H1 (cell line): ENCODE measurements at regions not wholly inside any gene's neighbourhood (a gene's known extent, or its start where the extent isn't known, plus 50 kb on each side); places are given as distances from the start of the nearest gene placed in this dataset.

Source experiments
- CTCF ChIA-PET: fragments of 300-600 bp; sonication (Branson Sonifier 250); formaldehyde crosslinking; loops from one replicate; lab custom pipeline; 2021; ENCODE audit not compliant: partially characterized antibody; lab: Charles Lee
- POLR2A ChIA-PET: fragments of 300-600 bp; sonication (Branson Sonifier 250); formaldehyde crosslinking; loops from one replicate; lab custom pipeline; 2021; ENCODE audit warnings: inconsistent platforms; ENCODE audit not compliant: partially characterized antibody; lab: Charles Lee
- DNase-seq, 2 experiments: peaks; one replicate each; pipeline versions ENCODE4 v3.0.0 to v3.0.0-alpha.2; 2010 to 2022; ENCODE audit warnings: low spot score in 2 of 2, low read depth in 1 of 2, mixed read lengths in 1 of 2
- FAIRE-seq: peaks from 2 replicates; lab custom pipeline; 2011; peaks lifted over from hg19 to GRCh38; lab: Jason Lieb, UNC
- H2AFZ ChIP-seq: 2 replicates; pipeline ENCODE4 v1.8.1; 2012; ENCODE audit warnings: low read length, inconsistent platforms
- H2AK5ac ChIP-seq: 2 replicates; pipeline ENCODE4 v1.6.1; 2013; ENCODE audit warnings: low read depth, low read length
- H2BK120ac ChIP-seq: replicated peaks from 2 replicates; pipeline ENCODE3; 2013; ENCODE audit warnings: low read depth, low read length, inconsistent platforms
- H2BK12ac ChIP-seq: 2 replicates; pipeline ENCODE4 v1.6.1; 2013; ENCODE audit warnings: low read depth, low read length
- H2BK15ac ChIP-seq: 2 replicates; pipeline ENCODE4 v1.6.1; 2013; ENCODE audit warnings: low read length
- H2BK20ac ChIP-seq: 2 replicates; pipeline ENCODE4 v1.6.1; 2013; ENCODE audit warnings: low read length
- H2BK5ac ChIP-seq: 2 replicates; pipeline ENCODE4 v1.6.1; 2013; ENCODE audit warnings: low read depth, low read length
- H3K14ac ChIP-seq: 2 replicates; pipeline ENCODE4 v1.6.1; 2013; ENCODE audit warnings: inconsistent platforms; ENCODE audit not compliant: insufficient read length
- H3K18ac ChIP-seq: 2 replicates; pipeline ENCODE4 v1.6.1; 2013; ENCODE audit warnings: low read length; ENCODE audit errors: extremely low read depth
- H3K23ac ChIP-seq: 2 replicates; pipeline ENCODE4 v1.6.1; 2013; ENCODE audit warnings: inconsistent platforms; ENCODE audit not compliant: insufficient read length
- H3K23me2 ChIP-seq: 2 replicates; pipeline ENCODE4 v1.6.1; 2013; ENCODE audit warnings: low read depth, low read length
- H3K27ac ChIP-seq: 2 replicates; pipeline ENCODE4 v1.6.1; 2011; ENCODE audit warnings: low read depth, low read length, inconsistent platforms
- H3K27me3 ChIP-seq, 4 experiments: replicated peaks in 1 of 4; 1 replicate in 1 of 4; 2 replicates in 3 of 4; pipeline versions ENCODE4 v1.6.1 to v1.8.1; 2011 to 2013; ENCODE audit warnings: low read length in 3 of 4, mild to moderate bottlenecking in 3 of 4, inconsistent platforms in 2 of 4, mixed read lengths in 2 of 4, moderate library complexity in 1 of 4; ENCODE audit not compliant: control insufficient read depth in 3 of 4, insufficient read depth in 3 of 4; ENCODE audit errors: extremely low read depth in 1 of 4
- H3K36me3 ChIP-seq, 4 experiments: 2 replicates each; pipeline versions ENCODE4 v1.6.1 to v1.8.1; 2011 to 2013; ENCODE audit warnings: mild to moderate bottlenecking in 4 of 4, low read length in 3 of 4, moderate library complexity in 2 of 4, control low read depth in 1 of 4, inconsistent platforms in 1 of 4; ENCODE audit not compliant: insufficient read depth in 4 of 4, control insufficient read depth in 2 of 4
- H3K4ac ChIP-seq: replicated peaks from 2 replicates; pipeline ENCODE3; 2013; ENCODE audit warnings: low read length, low read depth, mixed read lengths, inconsistent platforms; ENCODE audit not compliant: insufficient read length
- H3K4me1 ChIP-seq, 4 experiments: replicated peaks in 1 of 4; 1 replicate in 1 of 4; 2 replicates in 3 of 4; pipeline versions ENCODE4 v1.6.1 to v1.8.1; 2011 to 2013; ENCODE audit warnings: low read length in 3 of 4, inconsistent platforms in 2 of 4, mixed read lengths in 1 of 4; ENCODE audit not compliant: insufficient read depth in 4 of 4, control insufficient read depth in 3 of 4
- H3K4me2 ChIP-seq, 2 experiments: 2 replicates each; pipeline versions ENCODE4 v1.6.1 to v1.8.1; 2011 to 2013; ENCODE audit warnings: low read depth in 2 of 2, low read length in 2 of 2, control low read depth in 1 of 2, inconsistent platforms in 1 of 2, mild to moderate bottlenecking in 1 of 2; ENCODE audit not compliant: insufficient read depth in 1 of 2
- H3K4me3 ChIP-seq, 4 experiments: fragments of 200-600, 300-600 bp in 1 of 4; sonication (generic), shearing (Covaris generic), sonication (Bioruptor Twin) in 1 of 4; 2 replicates each; pipeline versions ENCODE4 v1.5.1 to v1.8.1; 2011 to 2016; ENCODE audit warnings: low read length in 4 of 4, low read depth in 3 of 4, control low read depth in 2 of 4, inconsistent platforms in 2 of 4, mild to moderate bottlenecking in 2 of 4, mixed read lengths in 1 of 4, moderate library complexity in 1 of 4; ENCODE audit not compliant: insufficient read depth in 2 of 4; ENCODE audit errors: extremely low read depth in 1 of 4
- H3K56ac ChIP-seq: replicated peaks from 2 replicates; pipeline ENCODE3; 2013; ENCODE audit warnings: low read depth, mild to moderate bottlenecking, mixed read lengths, low read length, inconsistent platforms; ENCODE audit not compliant: insufficient read length
- H3K79me1 ChIP-seq: 2 replicates; pipeline ENCODE4 v1.6.1; 2013; ENCODE audit warnings: low read depth, low read length, control low read depth
- H3K79me2 ChIP-seq, 2 experiments: 2 replicates each; pipeline versions ENCODE4 v1.6.1 to v1.8.1; 2012 to 2013; ENCODE audit warnings: low read length in 2 of 2, mild to moderate bottlenecking in 2 of 2, inconsistent platforms in 1 of 2; ENCODE audit not compliant: insufficient read depth in 2 of 2, control insufficient read depth in 1 of 2
- H3K9ac ChIP-seq, 4 experiments: replicated peaks in 1 of 4; 1 replicate in 1 of 4; 2 replicates in 3 of 4; pipeline versions ENCODE4 v1.6.1 to v1.8.1; 2011 to 2013; ENCODE audit warnings: low read depth in 3 of 4, low read length in 3 of 4, control low read depth in 2 of 4, mild to moderate bottlenecking in 2 of 4, moderate library complexity in 2 of 4, inconsistent platforms in 1 of 4; ENCODE audit errors: extremely low read depth in 1 of 4
- H3K9me3 ChIP-seq, 2 experiments: 2 replicates each; pipeline versions ENCODE4 v1.6.1 to v1.8.1; 2012 to 2013; ENCODE audit warnings: mild to moderate bottlenecking in 2 of 2, moderate library complexity in 2 of 2, control low read depth in 1 of 2, inconsistent platforms in 1 of 2, low read depth in 1 of 2, low read length in 1 of 2, mixed read lengths in 1 of 2; ENCODE audit not compliant: insufficient read depth in 2 of 2
- H4K20me1 ChIP-seq, 2 experiments: replicated peaks in 1 of 2; 2 replicates each; pipeline versions ENCODE3 to v1.8.1; 2011 to 2013; ENCODE audit warnings: inconsistent platforms in 2 of 2, low read length in 2 of 2, mild to moderate bottlenecking in 1 of 2; ENCODE audit not compliant: insufficient read depth in 2 of 2, control insufficient read depth in 1 of 2
- H4K5ac ChIP-seq: 2 replicates; pipeline ENCODE4 v1.6.1; 2013; ENCODE audit warnings: low read length, low read depth, mixed read lengths, inconsistent platforms; ENCODE audit not compliant: insufficient read length
- H4K8ac ChIP-seq: 2 replicates; pipeline ENCODE4 v1.8.0; 2013; ENCODE audit warnings: mild to moderate bottlenecking, moderate library complexity, low read length, inconsistent platforms; ENCODE audit not compliant: insufficient read depth; ENCODE audit errors: extremely low read depth
- H4K91ac ChIP-seq: replicated peaks from 2 replicates; pipeline ENCODE3; 2013; ENCODE audit warnings: low read length, mixed read lengths, inconsistent platforms; ENCODE audit not compliant: insufficient read length
- ASH2L ChIP-seq: fragments of 200-600, 300-600 bp; sonication (generic); IDR thresholded peaks from one replicate; pipeline ENCODE4 v1.7.1; 2017; ENCODE audit warnings: low read length
- BRCA1 ChIP-seq: IDR thresholded peaks from 2 replicates; pipeline ENCODE4 v1.6.1; 2012; ENCODE audit warnings: low read depth, low read length, improper control_type of control experiment
- CBX8 ChIP-seq: fragments of 300-800, 300-1000 bp; sonication (generic); IDR thresholded peaks from 2 replicates; pipeline ENCODE4 v1.7.1; 2016; ENCODE audit warnings: low read depth, low read length, borderline replicate concordance
- CREB1 ChIP-seq: IDR thresholded peaks from 2 replicates; pipeline ENCODE4 v1.6.1; 2012; ENCODE audit warnings: inconsistent platforms
- GTF2F1 ChIP-seq: IDR thresholded peaks from 2 replicates; pipeline ENCODE4 v1.6.1; 2012; ENCODE audit warnings: low read depth, low read length, improper control_type of control experiment, borderline replicate concordance
- JUN ChIP-seq: IDR thresholded peaks from 2 replicates; pipeline ENCODE4 v1.6.1; 2011; ENCODE audit warnings: low read depth, mild to moderate bottlenecking, improper control_type of control experiment, low read length
- PHF8 ChIP-seq: fragments of 200-600 bp; sonication (generic); conservative IDR thresholded peaks from 2 replicates; pipeline ENCODE4 v1.7.1; 2012; ENCODE audit warnings: low read depth, mild to moderate bottlenecking, inconsistent platforms, low read length, moderate library complexity
- SIN3A ChIP-seq, 2 experiments: IDR thresholded peaks in 1 of 2; conservative IDR thresholded peaks in 1 of 2; 2 replicates each; pipeline ENCODE4 v1.6.1; 2011 to 2012; ENCODE audit warnings: low read length in 2 of 2, improper control_type of control experiment in 1 of 2, low read depth in 1 of 2, mild to moderate bottlenecking in 1 of 2
- SIX5 ChIP-seq: IDR thresholded peaks from 2 replicates; pipeline ENCODE4 v1.6.1; 2011; ENCODE audit warnings: mild to moderate bottlenecking, low read depth, low read length
- TAF1 ChIP-seq: IDR thresholded peaks from 2 replicates; pipeline ENCODE4 v1.6.1; 2011; ENCODE audit warnings: mild to moderate bottlenecking, low read depth, low read length
- TBP ChIP-seq: IDR thresholded peaks from 2 replicates; pipeline ENCODE4 v1.6.1; 2011; ENCODE audit warnings: low read depth, low read length, improper control_type of control experiment
- YY1 ChIP-seq: IDR thresholded peaks from 2 replicates; pipeline ENCODE4 v1.6.1; 2011; ENCODE audit warnings: low read depth, mild to moderate bottlenecking, low read length
- WGBS, 2 experiments: shearing (Covaris generic) in 1 of 2; methylation state at CpG; one replicate each; pipeline versions ENCODE4 v1.1.6 to v1.1.7; 2013 to 2015; ENCODE audit warnings: low lambda C conversion rate in 2 of 2, mixed read lengths in 2 of 2, inconsistent platforms in 1 of 2, low coverage in 1 of 2, missing lambda C conversion rate in 1 of 2; ENCODE audit not compliant: insufficient replicate concordance in 2 of 2, insufficient coverage in 1 of 2, insufficient read length in 1 of 2; ENCODE audit errors: extremely low coverage in 1 of 2, missing lambda C conversion rate in 1 of 2; 5-methylcytosine and 5-hydroxymethylcytosine counted together
- TF ChIP-seq, protein P1 (sequence below): IDR thresholded peaks from 2 replicates; pipeline ENCODE4 v1.6.1; 2012; ENCODE audit warnings: inconsistent platforms
- TF ChIP-seq, protein P2 (sequence below): IDR thresholded peaks from 2 replicates; pipeline ENCODE4 v1.6.1; 2012; ENCODE audit warnings: inconsistent platforms

DNA sequence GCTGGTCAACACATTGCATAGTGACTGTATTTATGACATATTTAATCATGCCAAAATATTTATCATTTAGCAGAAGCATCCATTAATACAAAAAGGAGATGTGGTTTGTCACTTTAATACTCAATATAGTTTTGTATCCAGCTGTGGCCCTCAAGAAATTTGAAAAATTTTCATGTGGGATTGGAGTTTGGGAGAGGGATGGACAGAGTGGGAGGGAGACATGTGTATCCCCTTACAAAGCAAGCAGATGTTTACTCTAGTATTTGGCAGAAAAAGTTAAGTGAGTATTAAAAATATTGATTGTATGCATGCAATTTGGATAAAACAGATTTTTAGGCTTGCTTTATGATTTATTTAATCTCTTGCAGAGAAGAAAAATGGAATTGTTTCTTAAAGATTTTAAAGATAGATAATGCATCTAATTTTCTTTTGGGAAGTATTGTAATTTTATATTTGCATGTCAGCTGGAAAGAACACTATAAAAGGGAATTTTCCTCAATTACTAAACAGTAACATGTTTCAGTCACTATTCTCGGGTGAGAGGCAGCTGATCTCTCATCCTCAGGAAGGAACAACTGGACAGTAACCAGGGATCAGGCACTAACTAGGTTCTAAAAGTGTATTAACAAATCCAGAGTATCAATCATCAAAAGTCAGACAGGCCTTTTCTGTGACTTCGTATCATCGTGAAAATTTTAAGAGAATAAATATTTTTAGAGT, 1184.7 kb upstream of the NXPH2 start:
- POLR2A ChIA-PET = no interaction called here
- no peak for TF ChIP-seq BRCA1
- no peak for TF ChIP-seq SIX5
- TF ChIP-seq, protein P1, sequence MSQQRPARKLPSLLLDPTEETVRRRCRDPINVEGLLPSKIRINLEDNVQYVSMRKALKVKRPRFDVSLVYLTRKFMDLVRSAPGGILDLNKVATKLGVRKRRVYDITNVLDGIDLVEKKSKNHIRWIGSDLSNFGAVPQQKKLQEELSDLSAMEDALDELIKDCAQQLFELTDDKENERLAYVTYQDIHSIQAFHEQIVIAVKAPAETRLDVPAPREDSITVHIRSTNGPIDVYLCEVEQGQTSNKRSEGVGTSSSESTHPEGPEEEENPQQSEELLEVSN = no peak
- no peak for TF ChIP-seq GTF2F1
- TF ChIP-seq, protein P2, sequence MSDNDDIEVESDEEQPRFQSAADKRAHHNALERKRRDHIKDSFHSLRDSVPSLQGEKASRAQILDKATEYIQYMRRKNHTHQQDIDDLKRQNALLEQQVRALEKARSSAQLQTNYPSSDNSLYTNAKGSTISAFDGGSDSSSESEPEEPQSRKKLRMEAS = no peak
- TF ChIP-seq TAF1 = no peak
- TF ChIP-seq ASH2L = no peak
- no peak for TF ChIP-seq CREB1
- TF ChIP-seq YY1 = no peak
- no peak for TF ChIP-seq PHF8
- no peak for TF ChIP-seq JUN
- no peak for TF ChIP-seq CBX8
- TF ChIP-seq SIN3A (conservative IDR thresholded peaks at IDR 0.05 in 1 of 2, IDR thresholded peaks at IDR 0.05 in 1 of 2; ENCODE audit: low read depth in 1 of 2, low read length in 2 of 2) = no peak
- TF ChIP-seq TBP = no peak

More for the DNA sequence above, 1184.7 kb upstream of the NXPH2 start:
- WGBS, 2 experiments = 95% methylated on average over 3 of the region's 3 CpGs; no CpG with 5 or more reads in 1 of the 2 experiments
- Histone ChIP-seq H2BK15ac (no peak overlapping the region), H2BK20ac (no peak overlapping the region), H2BK12ac (no peak overlapping the region), H3K23me2 (no peaks in the 10 kb centered on the region), H3K23ac (no peak overlapping the region), H4K20me1 (no peaks in the 10 kb centered on the region), H3K79me2 (no peaks in the 10 kb centered on the region), H3K4me2 (no peak overlapping the region), H2AFZ (no peak overlapping the region), H3K4me1 (no peaks in the 10 kb centered on the region), H2AK5ac (no peak overlapping the region), H3K9me3 (no peaks in the 10 kb centered on the region), H3K4me3 (no peak overlapping the region), H3K9ac (no peak overlapping the region), H2BK5ac (no peak overlapping the region), H3K14ac (no peak overlapping the region), H3K56ac (no peak overlapping the region), H3K4ac (no peak overlapping the region), H3K79me1 (no peaks in the 10 kb centered on the region), H3K27me3 (no peaks in the 10 kb centered on the region), H2BK120ac (no peak overlapping the region), H4K5ac (no peak overlapping the region), H4K8ac (no peak overlapping the region), H3K27ac (no peak overlapping the region), H3K36me3 (no peaks in the 10 kb centered on the region), H3K18ac (no peak overlapping the region), H4K91ac (no peak overlapping the region)
- FAIRE-seq = no peak
- CTCF ChIA-PET = no interaction called here
- no peak for DNase-seq
